ENCODE measurements at regions not wholly inside any gene's neighbourhood (a gene's known extent, or its start where the extent isn't known, plus 50 kb on each side); places are given as distances from the start of the nearest gene placed in this dataset.
A peak's percentile ranks its signal among the peaks of the same experiment; 100 is the strongest.
"Not testable (repeated sequence)": the region's sequence is repeated elsewhere in the genome, so short reads cannot be mapped to it uniquely, and the experiment has no call there.

DNA sequence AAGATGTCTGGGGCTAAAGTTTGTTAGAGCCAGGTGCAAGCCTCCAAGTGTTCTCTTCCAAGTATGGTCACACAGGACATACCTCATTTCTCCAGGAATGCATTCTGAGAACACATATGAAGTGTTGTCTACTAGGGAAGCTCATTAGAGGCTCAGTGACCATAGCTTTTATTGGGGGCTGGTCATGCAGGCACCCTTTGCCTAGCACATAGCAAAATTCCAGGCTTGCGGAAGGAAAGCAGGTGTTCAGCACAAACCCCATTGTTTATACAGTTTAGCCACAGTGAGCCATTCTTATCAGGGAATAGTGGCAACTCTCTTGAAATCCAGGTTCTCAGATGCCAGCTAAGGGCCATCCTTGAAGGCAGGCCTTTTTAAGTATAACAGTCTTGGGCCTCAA, 112.1 kb upstream of the XIST start:
- TF ChIP-seq, protein P1, sequence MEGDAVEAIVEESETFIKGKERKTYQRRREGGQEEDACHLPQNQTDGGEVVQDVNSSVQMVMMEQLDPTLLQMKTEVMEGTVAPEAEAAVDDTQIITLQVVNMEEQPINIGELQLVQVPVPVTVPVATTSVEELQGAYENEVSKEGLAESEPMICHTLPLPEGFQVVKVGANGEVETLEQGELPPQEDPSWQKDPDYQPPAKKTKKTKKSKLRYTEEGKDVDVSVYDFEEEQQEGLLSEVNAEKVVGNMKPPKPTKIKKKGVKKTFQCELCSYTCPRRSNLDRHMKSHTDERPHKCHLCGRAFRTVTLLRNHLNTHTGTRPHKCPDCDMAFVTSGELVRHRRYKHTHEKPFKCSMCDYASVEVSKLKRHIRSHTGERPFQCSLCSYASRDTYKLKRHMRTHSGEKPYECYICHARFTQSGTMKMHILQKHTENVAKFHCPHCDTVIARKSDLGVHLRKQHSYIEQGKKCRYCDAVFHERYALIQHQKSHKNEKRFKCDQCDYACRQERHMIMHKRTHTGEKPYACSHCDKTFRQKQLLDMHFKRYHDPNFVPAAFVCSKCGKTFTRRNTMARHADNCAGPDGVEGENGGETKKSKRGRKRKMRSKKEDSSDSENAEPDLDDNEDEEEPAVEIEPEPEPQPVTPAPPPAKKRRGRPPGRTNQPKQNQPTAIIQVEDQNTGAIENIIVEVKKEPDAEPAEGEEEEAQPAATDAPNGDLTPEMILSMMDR (conservative IDR thresholded peaks at IDR 0.05; ENCODE audit: low read depth, low read length), result no peak
- no peak for DNase-seq (ENCODE audit: low read depth)

DNA sequence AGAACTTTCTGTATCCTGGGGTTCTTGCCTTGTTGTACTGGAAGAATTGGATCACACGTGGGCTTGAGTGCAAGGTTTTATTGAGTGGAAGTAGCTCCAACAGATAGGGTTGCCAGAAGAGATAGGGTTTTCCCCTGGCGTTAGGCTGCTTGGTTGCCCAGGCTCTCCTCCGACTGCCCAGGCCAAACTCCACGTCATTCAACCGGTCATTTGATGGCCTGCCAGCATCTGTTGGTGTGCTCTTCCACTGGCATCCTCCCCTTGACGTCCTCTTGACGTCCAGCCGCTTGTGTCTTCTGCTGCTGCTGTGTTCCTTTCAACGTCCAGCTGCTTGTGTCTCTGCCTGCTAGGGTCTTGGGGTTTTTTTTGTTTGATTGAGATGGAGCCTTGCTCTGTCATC, 111.2 kb upstream of the XIST start:
- H3K4me3 ChIP-seq (ENCODE audit: low read depth, low read length), result no peak overlapping the region
- no peak for DNase-seq (ENCODE audit: low read depth)
- TF ChIP-seq, protein P1 (conservative IDR thresholded peaks at IDR 0.05; ENCODE audit: low read depth, low read length), result no peak

More for the DNA sequence above, 112.1 kb upstream of the XIST start:
- no peak overlapping the region for H3K4me3 ChIP-seq (ENCODE audit: low read depth, low read length)

GRCh38 chrX:73962948-73963347, 110.4 kb upstream of the XIST start:
- no peak for DNase-seq (ENCODE audit: low read depth)
- H3K4me3 ChIP-seq (ENCODE audit: low read depth, low read length), result no peak overlapping the region
- TF ChIP-seq, protein P1 (conservative IDR thresholded peaks at IDR 0.05; ENCODE audit: low read depth, low read length), result no peak

DNA sequence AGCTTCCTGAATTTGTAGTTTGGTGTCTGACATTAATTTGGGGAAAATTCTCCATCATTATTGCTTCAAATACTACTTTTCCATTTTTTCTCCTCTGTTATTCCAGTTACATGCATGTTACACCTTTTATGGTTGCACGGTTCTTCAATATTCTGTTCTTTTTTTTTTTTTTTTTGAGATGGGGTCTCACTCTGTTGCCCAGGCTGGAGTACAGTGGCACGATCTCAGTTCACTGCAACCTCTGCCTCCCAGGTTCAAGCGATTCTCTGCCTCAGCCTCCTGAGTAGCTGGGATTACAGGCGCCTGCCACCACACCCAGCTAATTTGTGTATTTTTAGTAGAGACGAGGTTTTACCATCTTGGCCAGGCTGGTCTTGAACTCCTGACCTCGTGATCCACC, 109.4 kb upstream of the XIST start:
- H3K4me3 ChIP-seq (ENCODE audit: low read depth, low read length); DNase-seq (ENCODE audit: low read depth): not testable (repeated sequence)

- no peak for DNase-seq (ENCODE audit: low read depth)
- peak overlapping the region; percentile 76 for H3K4me3 ChIP-seq (ENCODE audit: low read depth, low read length)
- TF ChIP-seq, protein P1 (conservative IDR thresholded peaks at IDR 0.05; ENCODE audit: low read depth, low read length), result no peak
These were observed 92.0 kb upstream of the XIST start for GRCh38 chrX:73944563-73944908.

- peak overlapping the region; percentile 76 for H3K4me3 ChIP-seq (ENCODE audit: low read depth, low read length)
- TF ChIP-seq, protein P1 (conservative IDR thresholded peaks at IDR 0.05; ENCODE audit: low read depth, low read length), result no peak
- peak; percentile 90 for DNase-seq (ENCODE audit: low read depth)
These were observed 91.4 kb upstream of the XIST start for GRCh38 chrX:73943693-73944562.

- no peak for DNase-seq (ENCODE audit: low read depth)
- TF ChIP-seq, protein P1 (conservative IDR thresholded peaks at IDR 0.05; ENCODE audit: low read depth, low read length), result no peak
- no peak overlapping the region for H3K4me3 ChIP-seq (ENCODE audit: low read depth, low read length)
These were observed 88.5 kb upstream of the XIST start for GRCh38 chrX:73940893-73941470.

- peak; percentile 46 for DNase-seq (ENCODE audit: low read depth)
- H3K4me3 ChIP-seq (ENCODE audit: low read depth, low read length), result not testable (repeated sequence)
These were observed 85.3 kb upstream of the XIST start for GRCh38 chrX:73937843-73938242.

Measured in choroid plexus epithelial cell (primary cell).